H9 (cell line): ENCODE measurements at regions not wholly inside any gene's neighbourhood (a gene's known extent, or its start where the extent isn't known, plus 50 kb on each side); places are given as distances from the start of the nearest gene placed in this dataset.

ENCODE experiments used
- DNase-seq: peaks from one replicate; pipeline ENCODE4 v3.0.0-alpha.2; 2017
- H2AFZ ChIP-seq: one replicate; pipeline ENCODE4 v1.6.1; 2013; ENCODE audit warnings: mild to moderate bottlenecking, low read length, control low read depth, moderate library complexity
- H2AK5ac ChIP-seq: 2 replicates; pipeline ENCODE4 v1.6.1; 2013; ENCODE audit warnings: low read length, control low read depth, mixed read lengths; ENCODE audit not compliant: insufficient read length
- H2BK120ac ChIP-seq: one replicate; pipeline ENCODE4 v1.6.1; 2013; ENCODE audit warnings: low read depth, mild to moderate bottlenecking, low read length, control low read depth, inconsistent platforms; ENCODE audit not compliant: poor library complexity, severe bottlenecking
- H2BK12ac ChIP-seq: 2 replicates; pipeline ENCODE4 v1.6.1; 2013; ENCODE audit warnings: low read length, control low read depth, mixed read lengths, low read depth; ENCODE audit not compliant: insufficient read length
- H2BK15ac ChIP-seq: 2 replicates; pipeline ENCODE4 v1.6.1; 2013; ENCODE audit warnings: low read depth, low read length, control low read depth
- H2BK20ac ChIP-seq: one replicate; pipeline ENCODE4 v1.6.1; 2013; ENCODE audit warnings: low read depth, mild to moderate bottlenecking, low read length, control low read depth, inconsistent platforms; ENCODE audit not compliant: poor library complexity, severe bottlenecking
- H2BK5ac ChIP-seq: 2 replicates; pipeline ENCODE4 v1.6.1; 2013; ENCODE audit warnings: low read length, control low read depth, mixed read lengths; ENCODE audit not compliant: insufficient read length
- H3K14ac ChIP-seq: 2 replicates; pipeline ENCODE4 v1.6.1; 2013; ENCODE audit warnings: low read length, control low read depth; ENCODE audit not compliant: insufficient read depth
- H3K18ac ChIP-seq: 2 replicates; pipeline ENCODE4 v1.6.1; 2013; ENCODE audit warnings: low read depth, mild to moderate bottlenecking, mixed read lengths, low read length, control low read depth; ENCODE audit not compliant: insufficient read length
- H3K23ac ChIP-seq: 2 replicates; pipeline ENCODE4 v1.6.1; 2013; ENCODE audit warnings: low read length, control low read depth, mixed read lengths, low read depth; ENCODE audit not compliant: insufficient read length
- H3K23me2 ChIP-seq: 2 replicates; pipeline ENCODE4 v1.6.1; 2013; ENCODE audit warnings: low read depth, mild to moderate bottlenecking, mixed read lengths, low read length, control low read depth; ENCODE audit not compliant: insufficient read length, poor library complexity, severe bottlenecking
- H3K27ac ChIP-seq: 2 replicates; pipeline ENCODE4 v1.5.1; 2013; ENCODE audit warnings: low read length, control low read depth, mixed read lengths, low read depth; ENCODE audit not compliant: insufficient read length
- H3K27me3 ChIP-seq: 2 replicates; pipeline ENCODE4 v1.6.1; 2013; ENCODE audit warnings: low read length, control low read depth, inconsistent platforms; ENCODE audit not compliant: insufficient read depth
- H3K4ac ChIP-seq: 2 replicates; pipeline ENCODE4 v1.6.1; 2013; ENCODE audit warnings: low read depth, mild to moderate bottlenecking, control low read depth, inconsistent platforms, low read length, moderate library complexity
- H3K4me1 ChIP-seq: 2 replicates; pipeline ENCODE4 v1.6.1; 2013; ENCODE audit warnings: low read length, control low read depth, inconsistent platforms; ENCODE audit not compliant: insufficient read depth
- H3K4me2 ChIP-seq: 2 replicates; pipeline ENCODE4 v1.6.1; 2013; ENCODE audit warnings: low read length, control low read depth, mixed read lengths; ENCODE audit not compliant: insufficient read length, insufficient read depth
- H3K56ac ChIP-seq: 2 replicates; pipeline ENCODE4 v1.6.1; 2013; ENCODE audit warnings: low read depth, mild to moderate bottlenecking, mixed read lengths, low read length, control low read depth; ENCODE audit not compliant: insufficient read length
- H3K79me1 ChIP-seq: 2 replicates; pipeline ENCODE4 v1.6.1; 2013; ENCODE audit warnings: low read depth, mild to moderate bottlenecking, moderate library complexity, low read length, control low read depth, inconsistent platforms; ENCODE audit not compliant: insufficient read depth, poor library complexity, severe bottlenecking
- H3K79me2 ChIP-seq: 2 replicates; pipeline ENCODE4 v1.6.1; 2013; ENCODE audit warnings: low read length, control low read depth, inconsistent platforms; ENCODE audit not compliant: insufficient read depth
- H3K9ac ChIP-seq: 2 replicates; pipeline ENCODE4 v1.6.1; 2013; ENCODE audit warnings: low read length, control low read depth, mixed read lengths; ENCODE audit not compliant: insufficient read length; ENCODE audit errors: extremely low read depth
- H3K9me3 ChIP-seq: one replicate; pipeline ENCODE4 v1.6.1; 2013; ENCODE audit warnings: low read depth, low read length, inconsistent platforms; ENCODE audit not compliant: control insufficient read depth
- H3T11ph ChIP-seq: one replicate; pipeline ENCODE4 v1.6.1; 2013; ENCODE audit warnings: mild to moderate bottlenecking, low read length, control low read depth, inconsistent platforms
- H4K20me1 ChIP-seq: one replicate; pipeline ENCODE4 v1.6.1; 2013; ENCODE audit not compliant: control insufficient read depth, insufficient read length, insufficient read depth
- H4K5ac ChIP-seq: 2 replicates; pipeline ENCODE4 v1.6.1; 2013; ENCODE audit warnings: low read depth, mild to moderate bottlenecking, mixed read lengths, low read length, control low read depth; ENCODE audit not compliant: insufficient read length
- H4K8ac ChIP-seq: replicated peaks from 2 replicates; pipeline ENCODE4 v1.6.1; 2013; ENCODE audit warnings: low read length, control low read depth, mixed read lengths, low read depth; ENCODE audit not compliant: insufficient read length
- H4K91ac ChIP-seq: 2 replicates; pipeline ENCODE4 v1.6.1; 2013; ENCODE audit warnings: low read depth, mild to moderate bottlenecking, moderate library complexity, mixed read lengths, low read length, control low read depth; ENCODE audit not compliant: insufficient read length
- H3K27ac Mint-ChIP-seq, 3 experiments: 2 replicates in 2 of 3; 3 replicates in 1 of 3; pipeline ENCODE4 v1.8.0; 2020 to 2021; ENCODE audit warnings: mixed read lengths in 3 of 3, mild to moderate bottlenecking in 1 of 3, moderate library complexity in 1 of 3
- H3K27me3 Mint-ChIP-seq: 2 replicates; pipeline ENCODE4 v1.8.0; 2021; ENCODE audit warnings: low read depth, mild to moderate bottlenecking, moderate library complexity, mixed read lengths
- H3K36me3 Mint-ChIP-seq, 3 experiments: 2 replicates in 2 of 3; 3 replicates in 1 of 3; pipeline ENCODE4 v1.8.0; 2020 to 2021; ENCODE audit warnings: low read depth in 3 of 3, mixed read lengths in 3 of 3; ENCODE audit not compliant: insufficient read depth in 1 of 3
- H3K4me1 Mint-ChIP-seq, 2 experiments: 2 replicates each; pipeline ENCODE4 v1.8.0; 2020; ENCODE audit warnings: mixed read lengths in 2 of 2
- H3K4me3 Mint-ChIP-seq, 2 experiments: 2 replicates in 1 of 2; 3 replicates in 1 of 2; pipeline ENCODE4 v1.8.0; 2020 to 2021; ENCODE audit warnings: mild to moderate bottlenecking in 2 of 2, mixed read lengths in 2 of 2, moderate library complexity in 1 of 2
- H3K9me3 Mint-ChIP-seq, 2 experiments: 2 replicates in 1 of 2; 3 replicates in 1 of 2; pipeline ENCODE4 v1.8.0; 2020; ENCODE audit warnings: mild to moderate bottlenecking in 2 of 2, mixed read lengths in 2 of 2, moderate library complexity in 1 of 2
- WGBS: extraction: QIAGEN DNeasy Blood & Tissue Kit; methylation state at CpG from one replicate; pipeline ENCODE4 v1.1.7; 2013; ENCODE audit warnings: missing lambda C conversion rate, low lambda C conversion rate, mixed read lengths; ENCODE audit not compliant: insufficient read length; ENCODE audit errors: extremely low coverage; 5-methylcytosine and 5-hydroxymethylcytosine counted together
- TF ChIP-seq, protein P1 (sequence below): fragments of 200-600 bp; sonication (generic); conservative IDR thresholded peaks from 3 replicates; pipeline ENCODE4 v1.8.0; 2021; ENCODE audit warnings: antibody characterized with exemption, mild to moderate bottlenecking

DNA sequence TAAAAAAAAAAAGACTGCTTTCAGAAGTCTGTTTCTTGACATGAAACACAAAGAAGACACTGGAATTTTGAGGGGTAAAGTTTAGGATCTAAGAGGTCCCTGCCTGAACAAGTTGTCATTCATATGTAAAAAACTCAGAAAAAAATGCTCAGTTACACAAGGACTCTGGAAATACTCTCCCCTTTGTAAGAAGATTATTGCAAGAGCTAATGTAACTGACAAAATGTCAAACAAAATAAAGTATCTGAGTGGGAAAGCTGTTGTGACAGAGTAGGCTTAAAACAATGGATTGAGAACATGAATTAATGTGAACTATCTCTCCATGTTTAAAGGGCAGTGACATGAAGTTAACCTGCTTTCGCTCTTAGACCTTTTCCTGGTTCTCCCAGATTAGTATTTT is 416.7 kb upstream of the TYRP1 start:
- Histone ChIP-seq H3K9ac (no peak overlapping the region), H3K79me1 (no peaks in the 10 kb centered on the region), H4K20me1 (no peaks in the 10 kb centered on the region), H3K4me1 (no peaks in the 10 kb centered on the region), H3K18ac (no peak overlapping the region), H2BK12ac (no peak overlapping the region), H3T11ph (no peak overlapping the region), H2BK15ac (no peak overlapping the region), H3K23ac (no peak overlapping the region), H3K9me3 (no peaks in the 10 kb centered on the region), H2AK5ac (no peak overlapping the region), H3K4ac (no peak overlapping the region), H2BK20ac (no peak overlapping the region), H2BK5ac (no peak overlapping the region), H3K14ac (no peak overlapping the region), H4K8ac (no peak overlapping the region), H3K79me2 (no peaks in the 10 kb centered on the region), H2BK120ac (no peak overlapping the region), H4K91ac (no peak overlapping the region), H3K4me2 (no peak overlapping the region), H3K23me2 (no peaks in the 10 kb centered on the region), H4K5ac (no peak overlapping the region), H3K27ac (no peak overlapping the region), H3K56ac (no peak overlapping the region), H2AFZ (no peak overlapping the region), H3K27me3 (no peaks in the 10 kb centered on the region)
- Mint-ChIP-seq H3K9me3 (no peaks in the 10 kb centered on the region), H3K36me3 (0 out of 7 replicates have a peak, but pooled peaks cover 0 to 3% (median 0%) of the 10 kb centered on the region in 3 experiments), H3K27ac (no peak overlapping the region), H3K4me1 (peaks cover 12 to 15% of the 10 kb centered on the region in 2 experiments), H3K4me3 (no peak overlapping the region), H3K27me3 (no peaks in the 10 kb centered on the region)
- no CpG with 5 or more reads among the region's 1 CpG for WGBS
- no peak for DNase-seq
- TF ChIP-seq, protein P1, sequence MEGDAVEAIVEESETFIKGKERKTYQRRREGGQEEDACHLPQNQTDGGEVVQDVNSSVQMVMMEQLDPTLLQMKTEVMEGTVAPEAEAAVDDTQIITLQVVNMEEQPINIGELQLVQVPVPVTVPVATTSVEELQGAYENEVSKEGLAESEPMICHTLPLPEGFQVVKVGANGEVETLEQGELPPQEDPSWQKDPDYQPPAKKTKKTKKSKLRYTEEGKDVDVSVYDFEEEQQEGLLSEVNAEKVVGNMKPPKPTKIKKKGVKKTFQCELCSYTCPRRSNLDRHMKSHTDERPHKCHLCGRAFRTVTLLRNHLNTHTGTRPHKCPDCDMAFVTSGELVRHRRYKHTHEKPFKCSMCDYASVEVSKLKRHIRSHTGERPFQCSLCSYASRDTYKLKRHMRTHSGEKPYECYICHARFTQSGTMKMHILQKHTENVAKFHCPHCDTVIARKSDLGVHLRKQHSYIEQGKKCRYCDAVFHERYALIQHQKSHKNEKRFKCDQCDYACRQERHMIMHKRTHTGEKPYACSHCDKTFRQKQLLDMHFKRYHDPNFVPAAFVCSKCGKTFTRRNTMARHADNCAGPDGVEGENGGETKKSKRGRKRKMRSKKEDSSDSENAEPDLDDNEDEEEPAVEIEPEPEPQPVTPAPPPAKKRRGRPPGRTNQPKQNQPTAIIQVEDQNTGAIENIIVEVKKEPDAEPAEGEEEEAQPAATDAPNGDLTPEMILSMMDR: no peak
